ENCODE measurements at regions not wholly inside any gene's neighbourhood (a gene's known extent, or its start where the extent isn't known, plus 50 kb on each side); places are given as distances from the start of the nearest gene placed in this dataset.

- Histone ChIP-seq H3K36me3 (ENCODE audit: control insufficient read depth in 4 of 4, insufficient read depth in 4 of 4, low read length in 3 of 4) (no peaks in the 10 kb centered on the region), H3K27ac (ENCODE audit: insufficient read depth in 1 of 2, low read depth in 1 of 2, low read length in 2 of 2, poor library complexity in 1 of 2, severe bottlenecking in 2 of 2) (no peak overlapping the region), H3K4me3 (ENCODE audit: control insufficient read depth in 1 of 7, extremely low read depth in 1 of 7, insufficient read depth in 4 of 7, low read depth in 2 of 7, low read length in 6 of 7) (no peak overlapping the region), H3K9me3 (ENCODE audit: control extremely low read depth in 1 of 5, control insufficient read depth in 4 of 5, insufficient read depth in 2 of 5, low read depth in 1 of 5, low read length in 4 of 5) (no peaks in the 10 kb centered on the region), H3K4me1 (ENCODE audit: control extremely low read depth in 1 of 4, control insufficient read depth in 4 of 4, insufficient read depth in 4 of 4, low read length in 3 of 4) (no peaks in the 10 kb centered on the region), H3K27me3 (replicated peaks in 2 of 5; ENCODE audit: control insufficient read depth in 4 of 5, insufficient read depth in 5 of 5, low read length in 4 of 5) (no peaks in the 10 kb centered on the region)
- DNase-seq = peak in 2 of 3 donors; percentile 5 to 13
- CTCF ChIA-PET = interaction anchor here (0.6 kb wide), 1 partner anchor 1636 kb away, joined by 3 read pairs; no protein-coding TSS in a partner anchor
- 71% methylated on average over 2 of the region's 3 CpGs for WGBS (ENCODE audit: insufficient coverage)
- POLR2A ChIA-PET = no interaction called here
These were observed 270.4 kb upstream of the DMRT1 start for GRCh38 chr9:571066-571465.

GRCh38 chr9:571741-572140 lies 269.8 kb upstream of the DMRT1 start:
- Histone ChIP-seq H3K27me3 (replicated peaks in 2 of 5; ENCODE audit: control insufficient read depth in 4 of 5, insufficient read depth in 5 of 5, low read length in 4 of 5) (no peaks in the 10 kb centered on the region), H3K4me1 (ENCODE audit: control extremely low read depth in 1 of 4, control insufficient read depth in 4 of 4, insufficient read depth in 4 of 4, low read length in 3 of 4) (no peaks in the 10 kb centered on the region), H3K27ac (ENCODE audit: insufficient read depth in 1 of 2, low read depth in 1 of 2, low read length in 2 of 2, poor library complexity in 1 of 2, severe bottlenecking in 2 of 2) (no peak overlapping the region), H3K4me3 (ENCODE audit: control insufficient read depth in 1 of 7, extremely low read depth in 1 of 7, insufficient read depth in 4 of 7, low read depth in 2 of 7, low read length in 6 of 7) (no peak overlapping the region), H3K36me3 (ENCODE audit: control insufficient read depth in 4 of 4, insufficient read depth in 4 of 4, low read length in 3 of 4) (no peaks in the 10 kb centered on the region), H3K9me3 (ENCODE audit: control extremely low read depth in 1 of 5, control insufficient read depth in 4 of 5, insufficient read depth in 2 of 5, low read depth in 1 of 5, low read length in 4 of 5) (no peaks in the 10 kb centered on the region)
- ChIA-PET CTCF (no interaction called here), POLR2A (no interaction called here)
- no peak for DNase-seq
- no CpG with 5 or more reads among the region's 2 CpGs for WGBS (ENCODE audit: insufficient coverage)

GRCh38 chr9:573691-574410 lies 267.6 kb upstream of the DMRT1 start:
- Histone ChIP-seq H3K9me3 (ENCODE audit: control extremely low read depth in 1 of 5, control insufficient read depth in 4 of 5, insufficient read depth in 2 of 5, low read depth in 1 of 5, low read length in 4 of 5) (no peaks in the 10 kb centered on the region), H3K27me3 (replicated peaks in 2 of 5; ENCODE audit: control insufficient read depth in 4 of 5, insufficient read depth in 5 of 5, low read length in 4 of 5) (no peaks in the 10 kb centered on the region), H3K4me3 (ENCODE audit: control insufficient read depth in 1 of 7, extremely low read depth in 1 of 7, insufficient read depth in 4 of 7, low read depth in 2 of 7, low read length in 6 of 7) (no peak overlapping the region), H3K36me3 (ENCODE audit: control insufficient read depth in 4 of 4, insufficient read depth in 4 of 4, low read length in 3 of 4) (no peaks in the 10 kb centered on the region), H3K4me1 (ENCODE audit: control extremely low read depth in 1 of 4, control insufficient read depth in 4 of 4, insufficient read depth in 4 of 4, low read length in 3 of 4) (no peaks in the 10 kb centered on the region), H3K27ac (ENCODE audit: insufficient read depth in 1 of 2, low read depth in 1 of 2, low read length in 2 of 2, poor library complexity in 1 of 2, severe bottlenecking in 2 of 2) (no peak overlapping the region)
- 99% methylated on average over 6 of the region's 10 CpGs for WGBS (ENCODE audit: insufficient coverage)
- POLR2A ChIA-PET = interaction anchor here (0.6 kb wide), 1 partner anchor 16 kb away, joined by 5 read pairs; no protein-coding TSS in a partner anchor
- CTCF ChIA-PET = no interaction called here
- DNase-seq = no peak

GRCh38 chr9:575139-575538 lies 266.4 kb upstream of the DMRT1 start:
- no peak overlapping the region for H3K27ac ChIP-seq (ENCODE audit: insufficient read depth in 1 of 2, low read depth in 1 of 2, low read length in 2 of 2, poor library complexity in 1 of 2, severe bottlenecking in 2 of 2)
- no peaks in the 10 kb centered on the region for H3K9me3 ChIP-seq (ENCODE audit: control extremely low read depth in 1 of 5, control insufficient read depth in 4 of 5, insufficient read depth in 2 of 5, low read depth in 1 of 5, low read length in 4 of 5)
- no peak overlapping the region for H3K4me3 ChIP-seq (ENCODE audit: control insufficient read depth in 1 of 7, extremely low read depth in 1 of 7, insufficient read depth in 4 of 7, low read depth in 2 of 7, low read length in 6 of 7)
- H3K36me3 ChIP-seq (ENCODE audit: control insufficient read depth in 4 of 4, insufficient read depth in 4 of 4, low read length in 3 of 4) = no peaks in the 10 kb centered on the region
- WGBS (ENCODE audit: insufficient coverage) = no CpG with 5 or more reads among the region's 1 CpG
- no peak for DNase-seq
- ChIA-PET POLR2A (interaction anchor here (0.6 kb wide), 1 partner anchor 181 kb away, joined by 3 read pairs; no protein-coding TSS in a partner anchor), CTCF (interaction anchor here (1.4 kb wide), 1 partner anchor 38 kb away, joined by 3 read pairs; no protein-coding TSS in a partner anchor)
- no peaks in the 10 kb centered on the region for H3K27me3 ChIP-seq (replicated peaks in 2 of 5; ENCODE audit: control insufficient read depth in 4 of 5, insufficient read depth in 5 of 5, low read length in 4 of 5)
- no peaks in the 10 kb centered on the region for H3K4me1 ChIP-seq (ENCODE audit: control extremely low read depth in 1 of 4, control insufficient read depth in 4 of 4, insufficient read depth in 4 of 4, low read length in 3 of 4)

GRCh38 chr9:580652-581342 lies 260.7 kb upstream of the DMRT1 start:
- Histone ChIP-seq H3K9me3 (ENCODE audit: control extremely low read depth in 1 of 5, control insufficient read depth in 4 of 5, insufficient read depth in 2 of 5, low read depth in 1 of 5, low read length in 4 of 5) (no peaks in the 10 kb centered on the region), H3K36me3 (ENCODE audit: control insufficient read depth in 4 of 4, insufficient read depth in 4 of 4, low read length in 3 of 4) (no peaks in the 10 kb centered on the region), H3K4me3 (ENCODE audit: control insufficient read depth in 1 of 7, extremely low read depth in 1 of 7, insufficient read depth in 4 of 7, low read depth in 2 of 7, low read length in 6 of 7) (no peak overlapping the region), H3K4me1 (ENCODE audit: control extremely low read depth in 1 of 4, control insufficient read depth in 4 of 4, insufficient read depth in 4 of 4, low read length in 3 of 4) (no peaks in the 10 kb centered on the region), H3K27me3 (replicated peaks in 2 of 5; ENCODE audit: control insufficient read depth in 4 of 5, insufficient read depth in 5 of 5, low read length in 4 of 5) (no peaks in the 10 kb centered on the region), H3K27ac (ENCODE audit: insufficient read depth in 1 of 2, low read depth in 1 of 2, low read length in 2 of 2, poor library complexity in 1 of 2, severe bottlenecking in 2 of 2) (no peak overlapping the region)
- no peak for DNase-seq
- POLR2A ChIA-PET = no interaction called here
- CTCF ChIA-PET = no interaction called here
- WGBS (ENCODE audit: insufficient coverage) = 94% methylated on average over 34 of the region's 39 CpGs

- ChIA-PET POLR2A (no interaction called here), CTCF (no interaction called here)
- H3K4me3 ChIP-seq (ENCODE audit: control insufficient read depth in 1 of 7, extremely low read depth in 1 of 7, insufficient read depth in 4 of 7, low read depth in 2 of 7, low read length in 6 of 7) = no peak overlapping the region
- no peak overlapping the region for H3K27ac ChIP-seq (ENCODE audit: insufficient read depth in 1 of 2, low read depth in 1 of 2, low read length in 2 of 2, poor library complexity in 1 of 2, severe bottlenecking in 2 of 2)
- DNase-seq = peak in 1 of 3 donors; percentile 31
- no peaks in the 10 kb centered on the region for H3K4me1 ChIP-seq (ENCODE audit: control extremely low read depth in 1 of 4, control insufficient read depth in 4 of 4, insufficient read depth in 4 of 4, low read length in 3 of 4)
- no peaks in the 10 kb centered on the region for H3K27me3 ChIP-seq (replicated peaks in 2 of 5; ENCODE audit: control insufficient read depth in 4 of 5, insufficient read depth in 5 of 5, low read length in 4 of 5)
- no peaks in the 10 kb centered on the region for H3K36me3 ChIP-seq (ENCODE audit: control insufficient read depth in 4 of 4, insufficient read depth in 4 of 4, low read length in 3 of 4)
- WGBS (ENCODE audit: insufficient coverage) = 96% methylated on average over 2 of the region's 7 CpGs
- no peaks in the 10 kb centered on the region for H3K9me3 ChIP-seq (ENCODE audit: control extremely low read depth in 1 of 5, control insufficient read depth in 4 of 5, insufficient read depth in 2 of 5, low read depth in 1 of 5, low read length in 4 of 5)
These were observed 259.6 kb upstream of the DMRT1 start for GRCh38 chr9:581673-582497.

GRCh38 chr9:582775-583174 lies 258.7 kb upstream of the DMRT1 start:
- no peak overlapping the region for H3K4me3 ChIP-seq (ENCODE audit: control insufficient read depth in 1 of 7, extremely low read depth in 1 of 7, insufficient read depth in 4 of 7, low read depth in 2 of 7, low read length in 6 of 7)
- no peaks in the 10 kb centered on the region for H3K27me3 ChIP-seq (replicated peaks in 2 of 5; ENCODE audit: control insufficient read depth in 4 of 5, insufficient read depth in 5 of 5, low read length in 4 of 5)
- ChIA-PET POLR2A (no interaction called here), CTCF (no interaction called here)
- no peak for DNase-seq
- no CpG with 5 or more reads among the region's 3 CpGs for WGBS (ENCODE audit: insufficient coverage)
- H3K4me1 ChIP-seq (ENCODE audit: control extremely low read depth in 1 of 4, control insufficient read depth in 4 of 4, insufficient read depth in 4 of 4, low read length in 3 of 4) = no peaks in the 10 kb centered on the region
- no peak overlapping the region for H3K27ac ChIP-seq (ENCODE audit: insufficient read depth in 1 of 2, low read depth in 1 of 2, low read length in 2 of 2, poor library complexity in 1 of 2, severe bottlenecking in 2 of 2)
- H3K36me3 ChIP-seq (ENCODE audit: control insufficient read depth in 4 of 4, insufficient read depth in 4 of 4, low read length in 3 of 4) = no peaks in the 10 kb centered on the region
- H3K9me3 ChIP-seq (ENCODE audit: control extremely low read depth in 1 of 5, control insufficient read depth in 4 of 5, insufficient read depth in 2 of 5, low read depth in 1 of 5, low read length in 4 of 5) = no peaks in the 10 kb centered on the region

All from common myeloid progenitor, CD34-positive (primary cell).